Ovary (tissue), 7 donors: ENCODE measurements at regions not wholly inside any gene's neighbourhood (a gene's known extent, or its start where the extent isn't known, plus 50 kb on each side); places are given as distances from the start of the nearest gene placed in this dataset.

Experiments used
- DNase-seq, 5 donors: peaks; one replicate each; pipeline ENCODE4 v3.0.0-alpha.2; 2019 to 2020
- H3K27ac ChIP-seq, 2 donors: fragments of 200-600 bp; one replicate each; pipeline versions ENCODE4 v1.5.1 to v1.8.0; 2019 to 2022
- H3K27me3 ChIP-seq: fragments of 200-600 bp; one replicate; pipeline ENCODE4 v1.8.0; 2022
- H3K36me3 ChIP-seq: fragments of 200-600 bp; sonication (generic); one replicate; pipeline ENCODE4 v1.5.1; 2019
- H3K4me1 ChIP-seq: one replicate; pipeline ENCODE4 v1.8.1; 2013; ENCODE audit warnings: mild to moderate bottlenecking, moderate library complexity; ENCODE audit not compliant: insufficient read depth
- H3K4me3 ChIP-seq: fragments of 200-600 bp; sonication (generic); one replicate; pipeline ENCODE4 v1.5.1; 2017
- H3K9me3 ChIP-seq, 2 donors: fragments of 200-600 bp in 1 of 2; sonication (generic) in 1 of 2; one replicate each; pipeline versions ENCODE4 v1.5.1 to v1.8.1; 2013 to 2019; ENCODE audit warnings: mild to moderate bottlenecking in 1 of 2, moderate library complexity in 1 of 2
- EP300 ChIP-seq: sonication (generic); formaldehyde crosslinking; IDR thresholded peaks from one replicate; pipeline ENCODE4 v1.6.1; 2017; ENCODE audit warnings: antibody characterized with exemption
- POLR2A ChIP-seq: fragments of 450-650 bp; IDR thresholded peaks from one replicate; pipeline ENCODE4 v1.6.1; 2017; ENCODE audit warnings: antibody characterized with exemption, mild to moderate bottlenecking, moderate library complexity
- WGBS, 3 donors: extraction: QIAGEN DNeasy Blood & Tissue Kit in 1 of 3; methylation state at CpG; one replicate each; pipeline versions ENCODE4 v1.1.5 to v1.1.7; 2013 to 2017; 5-methylcytosine and 5-hydroxymethylcytosine counted together
- intact Hi-C, 4 donors: fragments of 100-400 bp; cut with DNase I; formaldehyde crosslinking; loops; one replicate each; pipeline versions ENCODE4 v1.11.0 to v1.15.1; 2022 to 2023
- TF ChIP-seq, protein P1 (sequence below), 3 donors: fragments of 450-650 bp in 2 of 3; fragments of 200-600 bp in 1 of 3; IDR thresholded peaks; one replicate each; pipeline versions ENCODE4 v1.5.1 to v1.8.0; 2016 to 2022; ENCODE audit warnings: antibody characterized with exemption in 3 of 3, mild to moderate bottlenecking in 1 of 3
- donor health status: DM: no; HTN: no; CAD: no; lungs with moderate emphysema.
- donor health status: DM: no; HTN: no; CAD: no.
- donor health status: Bipolar disorder and iron deficiency.
- donor health status: DM: no; HTN: no; CAD: no.
- donor health status: DM: yes; HTN: yes; CAD: no.

DNA sequence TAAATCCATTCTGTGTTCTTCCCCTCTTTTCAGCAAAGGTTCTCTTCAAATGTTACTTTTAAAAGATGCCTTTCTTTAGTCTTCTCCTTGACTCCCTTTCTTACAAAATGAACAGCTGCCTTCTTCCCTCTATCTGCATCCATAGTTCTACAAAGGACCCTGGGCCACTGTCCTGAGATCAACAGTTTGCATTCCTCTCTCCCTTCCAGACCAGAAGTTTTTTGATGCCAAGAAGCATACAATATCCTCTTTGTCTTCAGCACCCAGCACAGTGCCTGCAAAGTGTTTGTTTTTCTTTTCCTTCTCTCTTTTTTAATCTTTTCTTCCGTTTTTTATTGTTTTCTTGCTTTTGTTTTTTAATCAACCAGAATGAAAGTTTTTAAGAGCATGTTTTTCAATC is 183.5 kb upstream of the SNX19 start:
- Histone ChIP-seq H3K27me3 (no peaks in the 10 kb centered on the region), H3K9me3 (no peaks in the 10 kb centered on the region), H3K4me3 (no peak overlapping the region), H3K4me1 (no peaks in the 10 kb centered on the region), H3K27ac (no peak overlapping the region), H3K36me3 (no peaks in the 10 kb centered on the region)
- intact Hi-C loops: no loop called here
- TF ChIP-seq POLR2A: no peak
- TF ChIP-seq, protein P1, sequence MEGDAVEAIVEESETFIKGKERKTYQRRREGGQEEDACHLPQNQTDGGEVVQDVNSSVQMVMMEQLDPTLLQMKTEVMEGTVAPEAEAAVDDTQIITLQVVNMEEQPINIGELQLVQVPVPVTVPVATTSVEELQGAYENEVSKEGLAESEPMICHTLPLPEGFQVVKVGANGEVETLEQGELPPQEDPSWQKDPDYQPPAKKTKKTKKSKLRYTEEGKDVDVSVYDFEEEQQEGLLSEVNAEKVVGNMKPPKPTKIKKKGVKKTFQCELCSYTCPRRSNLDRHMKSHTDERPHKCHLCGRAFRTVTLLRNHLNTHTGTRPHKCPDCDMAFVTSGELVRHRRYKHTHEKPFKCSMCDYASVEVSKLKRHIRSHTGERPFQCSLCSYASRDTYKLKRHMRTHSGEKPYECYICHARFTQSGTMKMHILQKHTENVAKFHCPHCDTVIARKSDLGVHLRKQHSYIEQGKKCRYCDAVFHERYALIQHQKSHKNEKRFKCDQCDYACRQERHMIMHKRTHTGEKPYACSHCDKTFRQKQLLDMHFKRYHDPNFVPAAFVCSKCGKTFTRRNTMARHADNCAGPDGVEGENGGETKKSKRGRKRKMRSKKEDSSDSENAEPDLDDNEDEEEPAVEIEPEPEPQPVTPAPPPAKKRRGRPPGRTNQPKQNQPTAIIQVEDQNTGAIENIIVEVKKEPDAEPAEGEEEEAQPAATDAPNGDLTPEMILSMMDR (IDR thresholded peaks at IDR 0.05): no peak
- TF ChIP-seq EP300: no peak
- 20 to 47% (median 30%) methylated on average over 1 of the region's 1 CpG for WGBS, 3 donors
- no peak for DNase-seq

DNA sequence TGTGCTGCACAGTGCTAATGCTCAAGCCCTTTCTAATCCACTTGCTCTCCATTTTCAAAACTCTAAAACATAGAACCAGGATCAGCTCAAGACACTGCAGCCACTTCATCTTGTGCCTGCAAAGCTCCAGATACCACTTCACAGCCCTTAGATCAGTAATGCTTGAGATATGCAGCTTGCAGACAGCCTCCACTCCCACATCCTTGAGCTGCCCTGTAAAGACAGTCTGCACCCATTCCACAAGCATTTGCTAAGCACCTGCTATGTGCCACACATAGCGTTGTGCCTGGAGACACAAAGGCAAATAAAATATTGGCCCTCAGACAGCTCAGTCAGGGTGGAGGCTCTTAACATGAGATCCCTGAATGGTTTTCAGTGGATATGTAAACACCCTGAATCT is 192.5 kb upstream of the SNX19 start:
- WGBS, 3 donors: 40 to 56% (median 45%) methylated on average over 1 of the region's 1 CpG
- Histone ChIP-seq H3K27me3 (no peaks in the 10 kb centered on the region), H3K27ac (no peak overlapping the region), H3K4me1 (no peaks in the 10 kb centered on the region), H3K4me3 (no peak overlapping the region), H3K36me3 (no peaks in the 10 kb centered on the region), H3K9me3 (no peaks in the 10 kb centered on the region)
- TF ChIP-seq POLR2A: no peak
- TF ChIP-seq EP300: no peak
- TF ChIP-seq, protein P1 (IDR thresholded peaks at IDR 0.05): no peak
- DNase-seq: no peak
- intact Hi-C loops: no loop called here

DNA sequence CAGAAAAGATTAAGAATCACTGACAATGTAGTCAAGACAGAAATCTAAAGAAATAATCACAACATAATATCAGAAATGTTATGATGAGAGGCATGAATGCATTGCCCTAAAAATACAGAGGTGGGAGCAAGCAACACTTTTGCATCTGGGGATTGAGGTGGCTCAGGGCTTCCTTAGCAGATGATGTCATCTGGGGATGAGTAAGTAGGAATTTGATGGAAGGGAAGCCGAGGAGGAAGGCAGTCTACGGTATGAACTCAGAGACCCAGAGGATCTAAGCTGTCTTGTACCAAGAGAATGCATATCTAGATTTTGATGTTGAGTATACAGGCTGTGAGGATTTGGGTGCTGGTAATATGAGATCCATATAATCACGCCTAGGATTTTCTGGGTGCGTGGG is 193.0 kb upstream of the SNX19 start:
- intact Hi-C loops: no loop called here
- no peaks in the 10 kb centered on the region for H3K27me3 ChIP-seq
- H3K36me3 ChIP-seq: no peaks in the 10 kb centered on the region
- no peak overlapping the region for H3K27ac ChIP-seq
- TF ChIP-seq, protein P1 (IDR thresholded peaks at IDR 0.05): no peak
- TF ChIP-seq EP300 (no peak), POLR2A (no peak)
- no peaks in the 10 kb centered on the region for H3K4me1 ChIP-seq
- no peaks in the 10 kb centered on the region for H3K9me3 ChIP-seq
- WGBS, 3 donors: 59 to 69% (median 60%) methylated on average over 4 of the region's 4 CpGs
- DNase-seq: no peak
- no peak overlapping the region for H3K4me3 ChIP-seq

DNA sequence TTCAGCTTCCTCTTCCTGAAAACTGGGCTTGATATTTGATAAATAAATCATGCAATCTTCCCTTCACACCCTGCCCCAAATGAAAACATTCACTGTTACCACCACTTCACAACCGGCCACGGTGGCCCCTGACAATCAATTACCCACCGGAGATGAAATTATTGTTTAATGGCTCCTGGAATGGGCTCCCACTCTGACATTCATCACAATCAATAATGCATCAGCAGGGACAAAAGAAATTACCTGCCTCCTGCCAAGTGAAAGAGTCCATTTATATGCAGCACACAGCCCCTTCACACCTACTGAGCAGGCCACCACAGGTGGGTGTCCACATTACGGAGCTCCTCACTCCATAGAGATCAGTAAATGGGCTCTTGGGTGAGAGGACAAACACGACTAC is 193.5 kb upstream of the SNX19 start:
- H3K9me3 ChIP-seq: no peaks in the 10 kb centered on the region
- H3K4me3 ChIP-seq: no peak overlapping the region
- H3K27ac ChIP-seq: no peak overlapping the region
- intact Hi-C loops: no loop called here
- no peak for DNase-seq
- no peaks in the 10 kb centered on the region for H3K4me1 ChIP-seq
- TF ChIP-seq EP300: no peak
- TF ChIP-seq, protein P1 (IDR thresholded peaks at IDR 0.05): no peak
- no peak for TF ChIP-seq POLR2A
- 76 to 82% (median 76%) methylated on average over 5 of the region's 5 CpGs for WGBS, 3 donors
- H3K27me3 ChIP-seq: no peaks in the 10 kb centered on the region
- H3K36me3 ChIP-seq: no peaks in the 10 kb centered on the region

DNA sequence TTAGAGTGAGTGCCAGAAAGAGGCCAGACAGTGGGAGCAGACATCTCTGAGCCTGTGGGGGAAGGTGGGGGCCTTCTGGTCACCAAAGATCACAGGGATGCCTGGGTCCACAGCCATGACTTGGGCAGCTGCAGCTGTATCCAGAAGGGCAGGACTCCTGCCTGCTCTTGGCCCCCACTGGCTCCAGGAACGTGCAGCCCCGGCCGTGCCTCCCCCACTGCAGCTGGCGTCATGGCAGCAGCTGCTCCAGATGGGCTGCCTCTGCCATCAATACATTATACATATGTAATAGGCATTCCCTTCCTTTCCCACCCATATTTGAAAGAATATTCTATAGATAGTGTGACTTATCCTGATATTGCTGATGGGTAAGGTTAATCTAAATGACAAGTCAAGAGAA is 195.5 kb upstream of the SNX19 start:
- WGBS, 3 donors: 71 to 90% (median 82%) methylated on average over 4 of the region's 4 CpGs
- intact Hi-C loops: no loop called here
- Histone ChIP-seq H3K36me3 (no peaks in the 10 kb centered on the region), H3K9me3 (no peaks in the 10 kb centered on the region), H3K4me3 (no peak overlapping the region), H3K27me3 (no peaks in the 10 kb centered on the region), H3K4me1 (no peaks in the 10 kb centered on the region), H3K27ac (no peak overlapping the region)
- TF ChIP-seq POLR2A (no peak), EP300 (no peak)
- TF ChIP-seq, protein P1 (IDR thresholded peaks at IDR 0.05): no peak
- DNase-seq: no peak
